ENCODE measurements at regions not wholly inside any gene's neighbourhood (a gene's known extent, or its start where the extent isn't known, plus 50 kb on each side); places are given as distances from the start of the nearest gene placed in this dataset.

- CTCF ChIA-PET = interaction anchor here (0.6 to 1.3 kb wide), 2 partner anchors 139 to 222 kb away, joined by 3 read pairs; no protein-coding TSS in a partner anchor
- DNase-seq = no peak
- Histone ChIP-seq H3K36me3 (replicated peaks in 1 of 2; ENCODE audit: control insufficient read depth in 1 of 2, insufficient read depth in 2 of 2, low read length in 1 of 2) (peaks cover 9 to 44% of the 10 kb centered on the region in 2 experiments), H2AFZ (ENCODE audit: low read depth) (no peak overlapping the region), H3K27ac (ENCODE audit: low read depth in 2 of 2, low read length in 1 of 2) (peak overlapping the region; percentile 39 to 98), H3K9me2 (no peaks in the 10 kb centered on the region), H4K20me1 (ENCODE audit: insufficient read depth) (no peaks in the 10 kb centered on the region), H3F3A (replicated peaks; ENCODE audit: insufficient read depth) (peaks cover 90% of the 10 kb centered on the region), H3K9me3 (no peaks in the 10 kb centered on the region), H3K27me3 (ENCODE audit: insufficient read depth) (no peaks in the 10 kb centered on the region), H3K79me2 (ENCODE audit: insufficient read depth) (peaks cover 90% of the 10 kb centered on the region), H3K4me3 (ENCODE audit: low read depth in 2 of 2, low read length in 1 of 2) (no peak overlapping the region), H3K9ac (peak overlapping the region; percentile 69; the same call in 1 of the 2 replicates), H3K4me2 (0 out of 2 replicates have a peak overlapping the region, but pooled peaks have one; percentile 9), H3K4me1 (ENCODE audit: control insufficient read depth in 1 of 2, insufficient read depth in 2 of 2, low read depth in 1 of 2, low read length in 1 of 2) (peaks cover 0 to 80% of the 10 kb centered on the region in 2 experiments; a peak in 3 of 4 replicates)
- 62% methylated on average over 3 of the region's 3 CpGs for WGBS (ENCODE audit: low lambda C conversion rate)
- TF ChIP-seq, protein P1, sequence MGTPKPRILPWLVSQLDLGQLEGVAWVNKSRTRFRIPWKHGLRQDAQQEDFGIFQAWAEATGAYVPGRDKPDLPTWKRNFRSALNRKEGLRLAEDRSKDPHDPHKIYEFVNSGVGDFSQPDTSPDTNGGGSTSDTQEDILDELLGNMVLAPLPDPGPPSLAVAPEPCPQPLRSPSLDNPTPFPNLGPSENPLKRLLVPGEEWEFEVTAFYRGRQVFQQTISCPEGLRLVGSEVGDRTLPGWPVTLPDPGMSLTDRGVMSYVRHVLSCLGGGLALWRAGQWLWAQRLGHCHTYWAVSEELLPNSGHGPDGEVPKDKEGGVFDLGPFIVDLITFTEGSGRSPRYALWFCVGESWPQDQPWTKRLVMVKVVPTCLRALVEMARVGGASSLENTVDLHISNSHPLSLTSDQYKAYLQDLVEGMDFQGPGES (IDR thresholded peaks at IDR 0.05; ENCODE audit: low read depth, low read length) = no peak
- TF ChIP-seq CTCF (IDR thresholded peaks at IDR 0.05) (no peak), RAD21 (IDR thresholded peaks at IDR 0.05; ENCODE audit: low read length) (no peak), MEF2A (IDR thresholded peaks at IDR 0.05; ENCODE audit: borderline replicate concordance, low read depth) (no peak), SMC3 (IDR thresholded peaks at IDR 0.05; ENCODE audit: low read depth, low read length) (no peak), EZH2phosphoT487 (IDR thresholded peaks at IDR 0.05; ENCODE audit: borderline replicate concordance, low read depth) (no peak), RFX5 (IDR thresholded peaks at IDR 0.05; ENCODE audit: low read length) (no peak), POLR2AphosphoS5 (IDR thresholded peaks at IDR 0.05; ENCODE audit: low read depth, low read length) (no peak), CHD2 (IDR thresholded peaks at IDR 0.05; ENCODE audit: low read length, partially characterized antibody) (no peak)
- POLR2A ChIA-PET = no interaction called here
Observed at GRCh38 chr12:65611396-65611795, 212.9 kb upstream of the HMGA2 start.

- peaks cover 93% of the 10 kb centered on the region for H3F3A ChIP-seq (replicated peaks; ENCODE audit: insufficient read depth)
- H3K9me2 ChIP-seq = no peaks in the 10 kb centered on the region
- H3K36me3 ChIP-seq (replicated peaks in 1 of 2; ENCODE audit: control insufficient read depth in 1 of 2, insufficient read depth in 2 of 2, low read length in 1 of 2) = peaks cover 9 to 41% of the 10 kb centered on the region in 2 experiments
- H3K4me1 ChIP-seq (ENCODE audit: control insufficient read depth in 1 of 2, insufficient read depth in 2 of 2, low read depth in 1 of 2, low read length in 1 of 2) = peaks cover 0 to 78% of the 10 kb centered on the region in 2 experiments; a peak in 3 of 4 replicates
- H3K79me2 ChIP-seq (ENCODE audit: insufficient read depth) = peaks cover 90% of the 10 kb centered on the region
- no peaks in the 10 kb centered on the region for H4K20me1 ChIP-seq (ENCODE audit: insufficient read depth)
- no peak for DNase-seq
- no peaks in the 10 kb centered on the region for H3K9me3 ChIP-seq
- no peak for TF ChIP-seq MXI1 (IDR thresholded peaks at IDR 0.05; ENCODE audit: low read depth, low read length)
- no peak for TF ChIP-seq NFIC (IDR thresholded peaks at IDR 0.05; ENCODE audit: borderline replicate concordance)
- peak in 1 of 2 experiments; percentile 17; a peak in 1 of 4 replicates for TF ChIP-seq EP300 (IDR thresholded peaks at IDR 0.05; ENCODE audit: borderline replicate concordance in 1 of 2, low read depth in 1 of 2, low read length in 1 of 2)
- 0 out of 2 replicates have a peak, but pooled peaks have one; percentile 32 for TF ChIP-seq TEAD4 (IDR thresholded peaks at IDR 0.05; ENCODE audit: borderline replicate concordance, insufficient read depth)
- ChIA-PET POLR2A (no interaction called here), CTCF (interaction anchor here (1.3 to 1.8 kb wide), 2 partner anchors 10 to 221 kb away, joined by 3 to 6 read pairs; no protein-coding TSS in a partner anchor)
- no peaks in the 10 kb centered on the region for H3K27me3 ChIP-seq (ENCODE audit: insufficient read depth)
- H3K27ac ChIP-seq (ENCODE audit: low read depth in 2 of 2, low read length in 1 of 2) = peak overlapping the region; percentile 67 to 98
- H3K4me3 ChIP-seq (ENCODE audit: low read depth in 2 of 2, low read length in 1 of 2) = no peak overlapping the region
- no peak overlapping the region for H2AFZ ChIP-seq (ENCODE audit: low read depth)
- peak overlapping the region; percentile 9; the same call in 1 of the 2 replicates for H3K4me2 ChIP-seq
- 36% methylated on average over 7 of the region's 7 CpGs for WGBS (ENCODE audit: low lambda C conversion rate)
- H3K9ac ChIP-seq = peak overlapping the region; percentile 69
Observed at GRCh38 chr12:65612440-65612839, 211.8 kb upstream of the HMGA2 start.

Measured in SK-N-SH (cell line).